Peyer's patch (tissue), 4 donors: ENCODE measurements at regions not wholly inside any gene's neighbourhood (a gene's known extent, or its start where the extent isn't known, plus 50 kb on each side); places are given as distances from the start of the nearest gene placed in this dataset.

Experiments used
- DNase-seq, 3 donors: peaks; one replicate each; pipeline ENCODE4 v3.0.0-alpha.2; 2017 to 2019
- H3K27ac ChIP-seq, 4 donors: fragments of 200-600 bp; sonication (generic); one replicate each; pipeline ENCODE4 v1.5.1; 2016 to 2019
- H3K27me3 ChIP-seq, 2 donors: fragments of 200-600 bp; sonication (generic); one replicate each; pipeline ENCODE4 v1.5.1; 2019
- H3K36me3 ChIP-seq, 3 donors: fragments of 200-600 bp; sonication (generic); one replicate each; pipeline ENCODE4 v1.5.1; 2016 to 2019
- H3K4me1 ChIP-seq, 4 donors: fragments of 200-600 bp; sonication (generic); one replicate each; pipeline ENCODE4 v1.5.1; 2016 to 2019
- H3K4me3 ChIP-seq, 4 donors: fragments of 200-600 bp; sonication (generic); 1 replicate in 3 of 4; 2 replicates in 1 of 4; pipeline ENCODE4 v1.5.1; 2016 to 2019; ENCODE audit warnings: mild to moderate bottlenecking in 1 of 4
- H3K9me3 ChIP-seq, 4 donors: fragments of 200-600 bp; sonication (generic); one replicate each; pipeline ENCODE4 v1.5.1; 2016 to 2019; ENCODE audit warnings: mild to moderate bottlenecking in 1 of 4
- CTCF ChIP-seq, 6 experiments: fragments of 450-650 bp in 4 of 6; fragments of 200-600 bp in 2 of 6; sonication (generic) in 1 of 6; IDR thresholded peaks; one replicate each; pipeline ENCODE4 v1.5.1; 2017 to 2019; ENCODE audit warnings: antibody characterized with exemption in 6 of 6, mild to moderate bottlenecking in 3 of 6, moderate library complexity in 1 of 6
- POLR2A ChIP-seq, 2 donors: fragments of 450-650 bp; IDR thresholded peaks; one replicate each; pipeline ENCODE4 v1.5.1; 2017; ENCODE audit warnings: antibody characterized with exemption in 2 of 2, mild to moderate bottlenecking in 2 of 2, moderate library complexity in 2 of 2

DNA sequence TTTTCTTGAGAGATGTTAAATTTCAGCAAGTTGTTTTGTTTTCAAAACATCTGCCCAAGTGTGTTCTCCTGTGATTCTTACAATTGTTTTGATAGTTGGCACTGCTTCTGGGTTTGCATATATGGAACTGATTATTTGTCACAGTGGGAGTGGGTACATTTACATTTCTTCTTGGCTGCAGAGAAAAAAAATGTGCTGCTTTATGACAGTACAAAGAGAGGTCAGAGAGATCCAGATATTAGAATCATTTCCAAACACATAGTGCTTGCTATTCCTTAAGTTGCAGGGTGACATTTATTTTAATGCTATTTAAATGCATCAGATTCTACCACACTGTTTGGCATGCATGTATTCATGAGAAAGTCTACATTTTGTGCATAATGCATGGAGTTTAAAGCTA, 303.5 kb upstream of the MDGA2 start:
- TF ChIP-seq CTCF (IDR thresholded peaks at IDR 0.05) (no peak), POLR2A (IDR thresholded peaks at IDR 0.05) (no peak)
- no peak for DNase-seq
- Histone ChIP-seq H3K36me3 (no peaks in the 10 kb centered on the region), H3K4me1 (no peaks in the 10 kb centered on the region), H3K27ac (no peak overlapping the region), H3K27me3 (no peaks in the 10 kb centered on the region), H3K4me3 (no peak overlapping the region), H3K9me3 (no peaks in the 10 kb centered on the region)

DNA sequence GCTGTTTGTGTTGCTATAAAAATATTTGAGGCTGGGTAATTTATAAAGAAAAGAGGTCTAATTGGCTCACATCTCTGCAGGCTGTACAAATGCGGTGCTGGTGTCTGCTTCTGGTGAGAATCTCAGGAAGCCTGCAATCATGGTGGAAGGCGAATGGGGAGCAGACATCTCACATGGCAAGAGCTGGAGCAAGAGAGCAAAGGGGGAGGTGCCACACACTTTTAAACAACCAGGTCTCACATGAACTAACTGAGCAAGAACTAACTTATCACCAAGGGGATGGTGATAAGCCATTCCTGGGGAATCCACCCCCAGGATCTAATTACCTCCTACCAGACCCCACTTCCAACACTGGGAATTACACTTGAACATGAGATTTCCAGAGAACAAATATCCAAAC, 300.7 kb upstream of the MDGA2 start:
- Histone ChIP-seq H3K4me1 (no peaks in the 10 kb centered on the region), H3K4me3 (no peak overlapping the region), H3K27ac (no peak overlapping the region), H3K36me3 (no peaks in the 10 kb centered on the region), H3K27me3 (no peaks in the 10 kb centered on the region), H3K9me3 (no peaks in the 10 kb centered on the region)
- TF ChIP-seq POLR2A (IDR thresholded peaks at IDR 0.05) (no peak), CTCF (IDR thresholded peaks at IDR 0.05) (no peak)
- no peak for DNase-seq

DNA sequence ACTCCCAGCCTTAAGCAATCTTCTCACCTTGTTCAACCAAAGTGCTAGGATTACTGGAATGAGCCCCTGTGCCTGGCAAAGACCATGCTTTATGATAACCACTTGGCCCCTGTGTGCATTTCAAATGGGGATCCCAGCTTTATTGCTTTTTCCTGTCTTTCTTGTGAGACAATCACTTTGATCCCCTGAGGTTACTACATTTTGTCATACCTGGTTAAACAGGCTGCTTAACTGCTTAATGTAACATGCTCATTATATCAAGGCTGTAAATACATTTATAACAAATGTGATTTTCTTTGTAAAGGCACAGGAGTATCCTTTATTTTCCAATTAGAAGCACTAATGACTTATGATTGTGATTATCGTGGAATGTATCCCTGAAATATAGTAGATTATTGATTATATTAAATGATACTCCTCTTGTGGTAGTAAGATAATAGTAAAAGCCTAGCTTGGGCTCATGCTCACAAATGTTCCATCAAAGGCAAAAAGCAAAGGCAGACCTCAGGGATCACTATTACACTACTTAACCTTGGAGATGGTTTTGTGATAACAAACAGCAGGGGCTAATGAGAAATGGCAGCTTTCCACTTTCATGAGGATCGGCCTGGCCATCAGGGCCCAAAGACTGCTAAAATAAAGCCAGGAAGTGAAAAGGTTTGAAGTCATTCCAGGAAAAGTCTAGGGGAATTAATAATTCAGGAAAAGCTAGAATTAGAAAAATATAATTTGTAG, 290.8 kb upstream of the MDGA2 start:
- Histone ChIP-seq H3K4me3 (no peak overlapping the region), H3K27ac (no peak overlapping the region), H3K27me3 (no peaks in the 10 kb centered on the region), H3K9me3 (no peaks in the 10 kb centered on the region), H3K4me1 (no peaks in the 10 kb centered on the region), H3K36me3 (no peaks in the 10 kb centered on the region)
- TF ChIP-seq CTCF (IDR thresholded peaks at IDR 0.05) (no peak), POLR2A (IDR thresholded peaks at IDR 0.05) (no peak)
- DNase-seq: no peak

DNA sequence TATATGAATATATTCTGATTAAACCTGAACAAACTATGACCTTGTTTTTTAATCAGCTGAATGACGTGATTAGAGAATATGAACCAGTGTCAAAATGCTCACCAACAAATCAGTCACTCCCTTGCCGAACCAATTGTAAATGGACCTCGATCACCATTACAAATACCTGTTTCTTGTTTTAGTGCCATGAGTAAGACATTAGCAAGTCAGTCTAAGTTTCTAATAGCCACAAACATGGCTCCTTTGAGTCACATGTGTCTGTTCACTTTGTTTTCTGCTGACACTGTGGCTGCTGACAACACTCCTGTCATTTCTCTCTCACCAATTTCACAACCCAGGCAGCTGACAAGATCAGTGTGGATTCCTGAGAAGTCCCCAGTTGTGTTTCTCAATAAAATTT, 286.2 kb upstream of the MDGA2 start:
- H3K27ac ChIP-seq: no peak overlapping the region
- no peaks in the 10 kb centered on the region for H3K36me3 ChIP-seq
- no peak for TF ChIP-seq CTCF (IDR thresholded peaks at IDR 0.05)
- no peak for TF ChIP-seq POLR2A (IDR thresholded peaks at IDR 0.05)
- no peak overlapping the region for H3K4me3 ChIP-seq
- H3K4me1 ChIP-seq: no peaks in the 10 kb centered on the region
- no peaks in the 10 kb centered on the region for H3K9me3 ChIP-seq
- DNase-seq: no peak
- H3K27me3 ChIP-seq: no peaks in the 10 kb centered on the region

- DNase-seq: no peak
- TF ChIP-seq POLR2A (IDR thresholded peaks at IDR 0.05) (no peak), CTCF (IDR thresholded peaks at IDR 0.05) (no peak)
- no peak overlapping the region for H3K4me3 ChIP-seq
- no peaks in the 10 kb centered on the region for H3K27me3 ChIP-seq
- H3K36me3 ChIP-seq: no peaks in the 10 kb centered on the region
- no peaks in the 10 kb centered on the region for H3K4me1 ChIP-seq
- H3K27ac ChIP-seq: no peak overlapping the region
- no peaks in the 10 kb centered on the region for H3K9me3 ChIP-seq
These were observed 284.3 kb upstream of the MDGA2 start for GRCh38 chr14:47959740-47960139.

DNA sequence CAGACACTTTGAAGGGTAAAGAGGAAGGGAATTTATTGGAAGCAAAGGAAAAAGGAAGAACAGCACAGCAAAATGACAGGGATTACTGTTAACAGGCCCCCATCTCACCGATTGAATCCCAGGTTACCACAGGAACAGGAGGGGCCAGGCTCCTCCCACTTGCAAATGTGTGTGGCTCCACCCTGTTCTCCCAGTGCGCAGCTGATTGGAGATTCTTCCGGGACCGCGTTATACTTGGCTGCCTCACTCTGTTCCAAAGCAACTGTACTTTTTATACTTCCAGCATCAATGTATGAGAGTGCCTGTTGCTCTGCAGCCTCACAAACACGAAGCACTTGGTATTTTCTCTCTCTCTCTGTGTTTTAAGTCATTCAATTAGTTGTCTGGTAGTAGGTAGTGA, 273.6 kb upstream of the MDGA2 start:
- no peak overlapping the region for H3K27ac ChIP-seq

More for the DNA sequence above, 273.6 kb upstream of the MDGA2 start:
- no peaks in the 10 kb centered on the region for H3K36me3 ChIP-seq
- no peak overlapping the region for H3K4me3 ChIP-seq
- DNase-seq: no peak
- H3K9me3 ChIP-seq: no peaks in the 10 kb centered on the region
- TF ChIP-seq CTCF (IDR thresholded peaks at IDR 0.05): no peak
- no peak for TF ChIP-seq POLR2A (IDR thresholded peaks at IDR 0.05)
- H3K27me3 ChIP-seq: no peaks in the 10 kb centered on the region
- no peaks in the 10 kb centered on the region for H3K4me1 ChIP-seq
